ENCODE measurements at regions not wholly inside any gene's neighbourhood (a gene's known extent, or its start where the extent isn't known, plus 50 kb on each side); places are given as distances from the start of the nearest gene placed in this dataset.

- TF ChIP-seq CTCF (IDR thresholded peaks at IDR 0.05; ENCODE audit: insufficient read depth, low read depth, low read length): no peak
- TF ChIP-seq EZH2 (IDR thresholded peaks at IDR 0.05; ENCODE audit: insufficient read depth, low read length): no peak
Observed at GRCh38 chr5:67971971-67972821, 243.4 kb upstream of the PIK3R1 start.

All from astrocyte (in vitro differentiated cells and primary cell).